GM06990 (cell line): ENCODE measurements at regions not wholly inside any gene's neighbourhood (a gene's known extent, or its start where the extent isn't known, plus 50 kb on each side); places are given as distances from the start of the nearest gene placed in this dataset.

Experiments used
- DNase-seq: peaks from one replicate; pipeline ENCODE4 v3.0.0-alpha.2; 2011; ENCODE audit not compliant: insufficient read length; ENCODE audit errors: extremely low read depth
- H3K27me3 ChIP-seq: replicated peaks from 2 replicates; pipeline ENCODE4 v1.6.0; 2011; ENCODE audit warnings: low read length; ENCODE audit not compliant: control insufficient read depth, insufficient read depth
- H3K36me3 ChIP-seq: 2 replicates; pipeline ENCODE4 v1.5.1; 2011; ENCODE audit warnings: low read length; ENCODE audit not compliant: control insufficient read depth, insufficient read depth
- H3K4me3 ChIP-seq: replicated peaks from 2 replicates; pipeline ENCODE4 v1.5.1; 2011; ENCODE audit warnings: low read depth, mild to moderate bottlenecking, control low read depth, low read length
- TF ChIP-seq, protein P1 (sequence below): IDR thresholded peaks from 2 replicates; pipeline ENCODE4 v1.5.1; 2011; ENCODE audit warnings: low read length, control low read depth, mild to moderate bottlenecking, inconsistent platforms; ENCODE audit not compliant: insufficient read depth, poor library complexity, severe bottlenecking

DNA sequence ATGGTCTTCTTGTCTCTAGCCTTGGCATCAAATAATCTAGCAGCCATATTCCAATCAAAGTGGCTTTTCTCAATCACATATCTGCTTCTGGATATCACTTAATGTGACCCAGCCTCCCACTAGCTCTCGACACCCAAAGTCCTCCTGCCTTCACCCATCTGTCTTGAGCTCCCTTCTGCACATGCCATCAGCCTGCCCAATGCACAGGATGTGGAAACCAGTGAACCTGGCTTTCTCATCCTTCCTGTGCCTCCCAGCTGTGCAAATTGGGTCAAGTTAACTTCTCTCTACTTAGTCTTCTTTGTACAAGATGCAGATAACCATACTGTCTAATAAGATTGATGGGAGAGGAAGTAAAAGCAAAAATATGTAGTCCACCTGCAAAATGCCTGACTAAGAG, 257.9 kb upstream of the PITRM1 start:
- Histone ChIP-seq H3K4me3 (no peak overlapping the region), H3K27me3 (no peaks in the 10 kb centered on the region), H3K36me3 (no peaks in the 10 kb centered on the region)
- DNase-seq, result no peak
- TF ChIP-seq, protein P1, sequence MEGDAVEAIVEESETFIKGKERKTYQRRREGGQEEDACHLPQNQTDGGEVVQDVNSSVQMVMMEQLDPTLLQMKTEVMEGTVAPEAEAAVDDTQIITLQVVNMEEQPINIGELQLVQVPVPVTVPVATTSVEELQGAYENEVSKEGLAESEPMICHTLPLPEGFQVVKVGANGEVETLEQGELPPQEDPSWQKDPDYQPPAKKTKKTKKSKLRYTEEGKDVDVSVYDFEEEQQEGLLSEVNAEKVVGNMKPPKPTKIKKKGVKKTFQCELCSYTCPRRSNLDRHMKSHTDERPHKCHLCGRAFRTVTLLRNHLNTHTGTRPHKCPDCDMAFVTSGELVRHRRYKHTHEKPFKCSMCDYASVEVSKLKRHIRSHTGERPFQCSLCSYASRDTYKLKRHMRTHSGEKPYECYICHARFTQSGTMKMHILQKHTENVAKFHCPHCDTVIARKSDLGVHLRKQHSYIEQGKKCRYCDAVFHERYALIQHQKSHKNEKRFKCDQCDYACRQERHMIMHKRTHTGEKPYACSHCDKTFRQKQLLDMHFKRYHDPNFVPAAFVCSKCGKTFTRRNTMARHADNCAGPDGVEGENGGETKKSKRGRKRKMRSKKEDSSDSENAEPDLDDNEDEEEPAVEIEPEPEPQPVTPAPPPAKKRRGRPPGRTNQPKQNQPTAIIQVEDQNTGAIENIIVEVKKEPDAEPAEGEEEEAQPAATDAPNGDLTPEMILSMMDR, result no peak

GRCh38 chr10:3429676-3430075, 257.1 kb upstream of the PITRM1 start:
- H3K4me3 ChIP-seq, result no peak overlapping the region
- H3K27me3 ChIP-seq, result no peaks in the 10 kb centered on the region

GRCh38 chr10:3428826-3429225, 256.2 kb upstream of the PITRM1 start:
- no peaks in the 10 kb centered on the region for H3K36me3 ChIP-seq
- TF ChIP-seq, protein P1, result no peak
- no peak overlapping the region for H3K4me3 ChIP-seq
- H3K27me3 ChIP-seq, result no peaks in the 10 kb centered on the region; the same call in 1 of the 2 replicates
- DNase-seq, result no peak

More at GRCh38 chr10:3429676-3430075, 257.1 kb upstream of the PITRM1 start:
- DNase-seq, result no peak
- TF ChIP-seq, protein P1, result no peak
- no peaks in the 10 kb centered on the region for H3K36me3 ChIP-seq

- DNase-seq, result no peak
- no peak overlapping the region for H3K4me3 ChIP-seq
- H3K36me3 ChIP-seq, result no peaks in the 10 kb centered on the region
- TF ChIP-seq, protein P1, result no peak
- no peaks in the 10 kb centered on the region; the same call in 1 of the 2 replicates for H3K27me3 ChIP-seq
These were observed 255.4 kb upstream of the PITRM1 start for GRCh38 chr10:3427950-3428354.

GRCh38 chr10:3427347-3427746, 254.8 kb upstream of the PITRM1 start:
- no peak for DNase-seq
- Histone ChIP-seq H3K36me3 (no peaks in the 10 kb centered on the region), H3K4me3 (no peak overlapping the region), H3K27me3 (no peaks in the 10 kb centered on the region; the same call in 1 of the 2 replicates)
- TF ChIP-seq, protein P1, result no peak
